H9 (cell line): ENCODE measurements at regions not wholly inside any gene's neighbourhood (a gene's known extent, or its start where the extent isn't known, plus 50 kb on each side); places are given as distances from the start of the nearest gene placed in this dataset.

Source experiments
- DNase-seq: peaks from one replicate; pipeline ENCODE4 v3.0.0-alpha.2; 2017
- H2AFZ ChIP-seq: one replicate; pipeline ENCODE4 v1.6.1; 2013; ENCODE audit warnings: mild to moderate bottlenecking, low read length, control low read depth, moderate library complexity
- H2AK5ac ChIP-seq: 2 replicates; pipeline ENCODE4 v1.6.1; 2013; ENCODE audit warnings: low read length, control low read depth, mixed read lengths; ENCODE audit not compliant: insufficient read length
- H2BK120ac ChIP-seq: one replicate; pipeline ENCODE4 v1.6.1; 2013; ENCODE audit warnings: low read depth, mild to moderate bottlenecking, low read length, control low read depth, inconsistent platforms; ENCODE audit not compliant: poor library complexity, severe bottlenecking
- H2BK12ac ChIP-seq: 2 replicates; pipeline ENCODE4 v1.6.1; 2013; ENCODE audit warnings: low read length, control low read depth, mixed read lengths, low read depth; ENCODE audit not compliant: insufficient read length
- H2BK15ac ChIP-seq: 2 replicates; pipeline ENCODE4 v1.6.1; 2013; ENCODE audit warnings: low read depth, low read length, control low read depth
- H2BK20ac ChIP-seq: one replicate; pipeline ENCODE4 v1.6.1; 2013; ENCODE audit warnings: low read depth, mild to moderate bottlenecking, low read length, control low read depth, inconsistent platforms; ENCODE audit not compliant: poor library complexity, severe bottlenecking
- H2BK5ac ChIP-seq: 2 replicates; pipeline ENCODE4 v1.6.1; 2013; ENCODE audit warnings: low read length, control low read depth, mixed read lengths; ENCODE audit not compliant: insufficient read length
- H3K14ac ChIP-seq: 2 replicates; pipeline ENCODE4 v1.6.1; 2013; ENCODE audit warnings: low read length, control low read depth; ENCODE audit not compliant: insufficient read depth
- H3K18ac ChIP-seq: 2 replicates; pipeline ENCODE4 v1.6.1; 2013; ENCODE audit warnings: low read depth, mild to moderate bottlenecking, mixed read lengths, low read length, control low read depth; ENCODE audit not compliant: insufficient read length
- H3K23ac ChIP-seq: 2 replicates; pipeline ENCODE4 v1.6.1; 2013; ENCODE audit warnings: low read length, control low read depth, mixed read lengths, low read depth; ENCODE audit not compliant: insufficient read length
- H3K23me2 ChIP-seq: 2 replicates; pipeline ENCODE4 v1.6.1; 2013; ENCODE audit warnings: low read depth, mild to moderate bottlenecking, mixed read lengths, low read length, control low read depth; ENCODE audit not compliant: insufficient read length, poor library complexity, severe bottlenecking
- H3K27ac ChIP-seq: 2 replicates; pipeline ENCODE4 v1.5.1; 2013; ENCODE audit warnings: low read length, control low read depth, mixed read lengths, low read depth; ENCODE audit not compliant: insufficient read length
- H3K27me3 ChIP-seq: 2 replicates; pipeline ENCODE4 v1.6.1; 2013; ENCODE audit warnings: low read length, control low read depth, inconsistent platforms; ENCODE audit not compliant: insufficient read depth
- H3K4ac ChIP-seq: 2 replicates; pipeline ENCODE4 v1.6.1; 2013; ENCODE audit warnings: low read depth, mild to moderate bottlenecking, control low read depth, inconsistent platforms, low read length, moderate library complexity
- H3K4me1 ChIP-seq: 2 replicates; pipeline ENCODE4 v1.6.1; 2013; ENCODE audit warnings: low read length, control low read depth, inconsistent platforms; ENCODE audit not compliant: insufficient read depth
- H3K4me2 ChIP-seq: 2 replicates; pipeline ENCODE4 v1.6.1; 2013; ENCODE audit warnings: low read length, control low read depth, mixed read lengths; ENCODE audit not compliant: insufficient read length, insufficient read depth
- H3K56ac ChIP-seq: 2 replicates; pipeline ENCODE4 v1.6.1; 2013; ENCODE audit warnings: low read depth, mild to moderate bottlenecking, mixed read lengths, low read length, control low read depth; ENCODE audit not compliant: insufficient read length
- H3K79me1 ChIP-seq: 2 replicates; pipeline ENCODE4 v1.6.1; 2013; ENCODE audit warnings: low read depth, mild to moderate bottlenecking, moderate library complexity, low read length, control low read depth, inconsistent platforms; ENCODE audit not compliant: insufficient read depth, poor library complexity, severe bottlenecking
- H3K79me2 ChIP-seq: 2 replicates; pipeline ENCODE4 v1.6.1; 2013; ENCODE audit warnings: low read length, control low read depth, inconsistent platforms; ENCODE audit not compliant: insufficient read depth
- H3K9ac ChIP-seq: 2 replicates; pipeline ENCODE4 v1.6.1; 2013; ENCODE audit warnings: low read length, control low read depth, mixed read lengths; ENCODE audit not compliant: insufficient read length; ENCODE audit errors: extremely low read depth
- H3K9me3 ChIP-seq: one replicate; pipeline ENCODE4 v1.6.1; 2013; ENCODE audit warnings: low read depth, low read length, inconsistent platforms; ENCODE audit not compliant: control insufficient read depth
- H3T11ph ChIP-seq: one replicate; pipeline ENCODE4 v1.6.1; 2013; ENCODE audit warnings: mild to moderate bottlenecking, low read length, control low read depth, inconsistent platforms
- H4K20me1 ChIP-seq: one replicate; pipeline ENCODE4 v1.6.1; 2013; ENCODE audit not compliant: control insufficient read depth, insufficient read length, insufficient read depth
- H4K5ac ChIP-seq: 2 replicates; pipeline ENCODE4 v1.6.1; 2013; ENCODE audit warnings: low read depth, mild to moderate bottlenecking, mixed read lengths, low read length, control low read depth; ENCODE audit not compliant: insufficient read length
- H4K8ac ChIP-seq: replicated peaks from 2 replicates; pipeline ENCODE4 v1.6.1; 2013; ENCODE audit warnings: low read length, control low read depth, mixed read lengths, low read depth; ENCODE audit not compliant: insufficient read length
- H4K91ac ChIP-seq: 2 replicates; pipeline ENCODE4 v1.6.1; 2013; ENCODE audit warnings: low read depth, mild to moderate bottlenecking, moderate library complexity, mixed read lengths, low read length, control low read depth; ENCODE audit not compliant: insufficient read length
- H3K27ac Mint-ChIP-seq, 3 experiments: 2 replicates in 2 of 3; 3 replicates in 1 of 3; pipeline ENCODE4 v1.8.0; 2020 to 2021; ENCODE audit warnings: mixed read lengths in 3 of 3, mild to moderate bottlenecking in 1 of 3, moderate library complexity in 1 of 3
- H3K27me3 Mint-ChIP-seq: 2 replicates; pipeline ENCODE4 v1.8.0; 2021; ENCODE audit warnings: low read depth, mild to moderate bottlenecking, moderate library complexity, mixed read lengths
- H3K36me3 Mint-ChIP-seq, 3 experiments: 2 replicates in 2 of 3; 3 replicates in 1 of 3; pipeline ENCODE4 v1.8.0; 2020 to 2021; ENCODE audit warnings: low read depth in 3 of 3, mixed read lengths in 3 of 3; ENCODE audit not compliant: insufficient read depth in 1 of 3
- H3K4me1 Mint-ChIP-seq, 2 experiments: 2 replicates each; pipeline ENCODE4 v1.8.0; 2020; ENCODE audit warnings: mixed read lengths in 2 of 2
- H3K4me3 Mint-ChIP-seq, 2 experiments: 2 replicates in 1 of 2; 3 replicates in 1 of 2; pipeline ENCODE4 v1.8.0; 2020 to 2021; ENCODE audit warnings: mild to moderate bottlenecking in 2 of 2, mixed read lengths in 2 of 2, moderate library complexity in 1 of 2
- H3K9me3 Mint-ChIP-seq, 2 experiments: 2 replicates in 1 of 2; 3 replicates in 1 of 2; pipeline ENCODE4 v1.8.0; 2020; ENCODE audit warnings: mild to moderate bottlenecking in 2 of 2, mixed read lengths in 2 of 2, moderate library complexity in 1 of 2
- CTCF ChIP-seq: fragments of 200-600 bp; sonication (generic); conservative IDR thresholded peaks from 3 replicates; pipeline ENCODE4 v1.8.0; 2021; ENCODE audit warnings: antibody characterized with exemption, mild to moderate bottlenecking
- WGBS: extraction: QIAGEN DNeasy Blood & Tissue Kit; methylation state at CpG from one replicate; pipeline ENCODE4 v1.1.7; 2013; ENCODE audit warnings: missing lambda C conversion rate, low lambda C conversion rate, mixed read lengths; ENCODE audit not compliant: insufficient read length; ENCODE audit errors: extremely low coverage; 5-methylcytosine and 5-hydroxymethylcytosine counted together

- H3K56ac ChIP-seq: no peak overlapping the region
- no peaks in the 10 kb centered on the region; the same call in 1 of the 2 replicates for H3K4me1 ChIP-seq
- H2AFZ ChIP-seq: no peak overlapping the region
- no peak overlapping the region; a peak in 1 of 7 replicates for H3K27ac Mint-ChIP-seq
- H2AK5ac ChIP-seq: no peak overlapping the region
- H2BK15ac ChIP-seq: no peak overlapping the region
- H3K27me3 ChIP-seq: no peaks in the 10 kb centered on the region
- no peak overlapping the region for H2BK12ac ChIP-seq
- no peak overlapping the region for H3T11ph ChIP-seq
- H3K9me3 Mint-ChIP-seq: no peaks in the 10 kb centered on the region; a peak in 2 of 5 replicates
- H3K27me3 Mint-ChIP-seq: no peaks in the 10 kb centered on the region; the same call in 1 of the 2 replicates
- H4K8ac ChIP-seq: no peak overlapping the region
- no peak for DNase-seq
- H3K9me3 ChIP-seq: no peaks in the 10 kb centered on the region
- no peak overlapping the region for H2BK5ac ChIP-seq
- TF ChIP-seq CTCF: no peak
- no peak overlapping the region for H4K91ac ChIP-seq
- no peak overlapping the region for H3K4ac ChIP-seq
- no peaks in the 10 kb centered on the region for H3K79me2 ChIP-seq
- no peak overlapping the region for H3K9ac ChIP-seq
- no peak overlapping the region for H2BK120ac ChIP-seq
- no peak overlapping the region for H3K18ac ChIP-seq
- H4K20me1 ChIP-seq: no peaks in the 10 kb centered on the region
- H2BK20ac ChIP-seq: no peak overlapping the region
- peaks cover 0 to 9% of the 10 kb centered on the region in 2 experiments; a peak in 2 of 4 replicates for H3K4me1 Mint-ChIP-seq
- no peak overlapping the region for H3K14ac ChIP-seq
- H4K5ac ChIP-seq: no peak overlapping the region
- no peak overlapping the region for H3K23ac ChIP-seq
- H3K23me2 ChIP-seq: peaks cover 3% of the 10 kb centered on the region
- no peak overlapping the region for H3K27ac ChIP-seq
- H3K36me3 Mint-ChIP-seq: no peaks in the 10 kb centered on the region
- no CpG with 5 or more reads among the region's 3 CpGs for WGBS
- H3K79me1 ChIP-seq: no peaks in the 10 kb centered on the region
- no peak overlapping the region for H3K4me3 Mint-ChIP-seq
- no peak overlapping the region for H3K4me2 ChIP-seq
Measured at GRCh38 chr12:58342736-58343135, 401.4 kb downstream of the ATP23 start.
